ENCODE measurements at regions not wholly inside any gene's neighbourhood (a gene's known extent, or its start where the extent isn't known, plus 50 kb on each side); places are given as distances from the start of the nearest gene placed in this dataset.

DNA sequence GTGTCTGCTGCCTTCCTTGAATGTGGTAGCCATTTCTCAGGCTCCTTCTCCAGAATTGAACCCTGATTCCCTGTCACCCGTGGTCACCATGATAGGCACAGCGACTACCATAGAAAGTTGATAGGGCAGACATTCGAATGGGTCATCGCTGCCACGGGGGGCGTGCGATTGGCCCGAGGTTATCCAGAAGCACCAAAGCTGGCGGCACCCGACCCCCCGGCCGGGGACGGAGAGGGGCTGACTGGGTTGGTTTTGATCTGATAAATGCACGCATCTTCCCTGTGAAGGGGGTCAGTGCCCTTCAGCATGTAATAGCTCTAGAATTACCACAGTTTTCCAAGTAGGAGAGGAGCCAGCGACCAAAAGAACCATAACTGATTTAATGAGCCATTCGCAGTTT lies 94.0 kb upstream of the ANKRD30BL start:
- TF ChIP-seq, protein P1, sequence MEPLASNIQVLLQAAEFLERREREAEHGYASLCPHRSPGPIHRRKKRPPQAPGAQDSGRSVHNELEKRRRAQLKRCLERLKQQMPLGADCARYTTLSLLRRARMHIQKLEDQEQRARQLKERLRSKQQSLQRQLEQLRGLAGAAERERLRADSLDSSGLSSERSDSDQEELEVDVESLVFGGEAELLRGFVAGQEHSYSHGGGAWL (CRISPR knock-in tag; IDR thresholded peaks at IDR 0.05), result no peak
- TF ChIP-seq FOSL2 (CRISPR knock-in tag; IDR thresholded peaks at IDR 0.05) (no peak), RBAK (CRISPR knock-in tag; IDR thresholded peaks at IDR 0.05) (no peak), POLR2A (IDR thresholded peaks at IDR 0.05; ENCODE audit: insufficient read depth in 1 of 2, low read depth in 2 of 2, low read length in 2 of 2) (no peak), JDP2 (CRISPR knock-in tag; IDR thresholded peaks at IDR 0.05; ENCODE audit: borderline replicate concordance) (no peak), ZZZ3 (CRISPR knock-in tag; IDR thresholded peaks at IDR 0.05; ENCODE audit: borderline replicate concordance) (no peak)
- TF ChIP-seq, protein P2, sequence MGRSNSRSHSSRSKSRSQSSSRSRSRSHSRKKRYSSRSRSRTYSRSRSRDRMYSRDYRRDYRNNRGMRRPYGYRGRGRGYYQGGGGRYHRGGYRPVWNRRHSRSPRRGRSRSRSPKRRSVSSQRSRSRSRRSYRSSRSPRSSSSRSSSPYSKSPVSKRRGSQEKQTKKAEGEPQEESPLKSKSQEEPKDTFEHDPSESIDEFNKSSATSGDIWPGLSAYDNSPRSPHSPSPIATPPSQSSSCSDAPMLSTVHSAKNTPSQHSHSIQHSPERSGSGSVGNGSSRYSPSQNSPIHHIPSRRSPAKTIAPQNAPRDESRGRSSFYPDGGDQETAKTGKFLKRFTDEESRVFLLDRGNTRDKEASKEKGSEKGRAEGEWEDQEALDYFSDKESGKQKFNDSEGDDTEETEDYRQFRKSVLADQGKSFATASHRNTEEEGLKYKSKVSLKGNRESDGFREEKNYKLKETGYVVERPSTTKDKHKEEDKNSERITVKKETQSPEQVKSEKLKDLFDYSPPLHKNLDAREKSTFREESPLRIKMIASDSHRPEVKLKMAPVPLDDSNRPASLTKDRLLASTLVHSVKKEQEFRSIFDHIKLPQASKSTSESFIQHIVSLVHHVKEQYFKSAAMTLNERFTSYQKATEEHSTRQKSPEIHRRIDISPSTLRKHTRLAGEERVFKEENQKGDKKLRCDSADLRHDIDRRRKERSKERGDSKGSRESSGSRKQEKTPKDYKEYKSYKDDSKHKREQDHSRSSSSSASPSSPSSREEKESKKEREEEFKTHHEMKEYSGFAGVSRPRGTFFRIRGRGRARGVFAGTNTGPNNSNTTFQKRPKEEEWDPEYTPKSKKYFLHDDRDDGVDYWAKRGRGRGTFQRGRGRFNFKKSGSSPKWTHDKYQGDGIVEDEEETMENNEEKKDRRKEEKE (IDR thresholded peaks at IDR 0.05), result no peak
- TF ChIP-seq, protein P3, sequence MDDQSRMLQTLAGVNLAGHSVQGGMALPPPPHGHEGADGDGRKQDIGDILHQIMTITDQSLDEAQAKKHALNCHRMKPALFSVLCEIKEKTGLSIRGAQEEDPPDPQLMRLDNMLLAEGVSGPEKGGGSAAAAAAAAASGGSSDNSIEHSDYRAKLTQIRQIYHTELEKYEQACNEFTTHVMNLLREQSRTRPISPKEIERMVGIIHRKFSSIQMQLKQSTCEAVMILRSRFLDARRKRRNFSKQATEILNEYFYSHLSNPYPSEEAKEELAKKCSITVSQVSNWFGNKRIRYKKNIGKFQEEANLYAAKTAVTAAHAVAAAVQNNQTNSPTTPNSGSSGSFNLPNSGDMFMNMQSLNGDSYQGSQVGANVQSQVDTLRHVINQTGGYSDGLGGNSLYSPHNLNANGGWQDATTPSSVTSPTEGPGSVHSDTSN (CRISPR knock-in tag; IDR thresholded peaks at IDR 0.05; ENCODE audit: borderline replicate concordance), result no peak
